Progenitor cell of endocrine pancreas (in vitro differentiated cells): ENCODE measurements at regions not wholly inside any gene's neighbourhood (a gene's known extent, or its start where the extent isn't known, plus 50 kb on each side); places are given as distances from the start of the nearest gene placed in this dataset.

Experiments used
- DNase-seq: peaks from one replicate; pipeline ENCODE4 v3.0.0; 2021; ENCODE audit warnings: low spot score; ENCODE audit not compliant: unreplicated experiment
- H3K27ac Mint-ChIP-seq: 2 replicates; pipeline ENCODE4 v1.8.0; 2021; ENCODE audit warnings: mild to moderate bottlenecking, moderate library complexity, mixed read lengths
- H3K27me3 Mint-ChIP-seq: 2 replicates; pipeline ENCODE4 v1.8.0; 2021; ENCODE audit warnings: mixed read lengths
- H3K36me3 Mint-ChIP-seq: 2 replicates; pipeline ENCODE4 v1.8.0; 2022; ENCODE audit warnings: mixed read lengths; ENCODE audit not compliant: insufficient read depth
- H3K4me1 Mint-ChIP-seq: 2 replicates; pipeline ENCODE4 v1.8.0; 2021; ENCODE audit warnings: low read depth, mixed read lengths
- H3K4me3 Mint-ChIP-seq: 2 replicates; pipeline ENCODE4 v1.8.0; 2021; ENCODE audit warnings: low read depth, mild to moderate bottlenecking, moderate library complexity, mixed read lengths
- H3K9me3 Mint-ChIP-seq: 2 replicates; pipeline ENCODE4 v1.8.0; 2021; ENCODE audit warnings: low read depth, mixed read lengths
- CTCF ChIP-seq: fragments of 200-600 bp; sonication (generic); IDR thresholded peaks from one replicate; pipeline ENCODE4 v1.5.0; 2021; ENCODE audit warnings: antibody characterized with exemption, mild to moderate bottlenecking; ENCODE audit not compliant: unreplicated experiment

- Mint-ChIP-seq H3K4me3 (no peak overlapping the region), H3K27me3 (no peaks in the 10 kb centered on the region), H3K9me3 (no peaks in the 10 kb centered on the region), H3K36me3 (no peaks in the 10 kb centered on the region), H3K4me1 (no peaks in the 10 kb centered on the region), H3K27ac (no peak overlapping the region)
- no peak for DNase-seq
- TF ChIP-seq CTCF = no peak
Measured at GRCh38 chr1:178625695-178626094, 99.3 kb upstream of the RALGPS2 start.

- Mint-ChIP-seq H3K4me3 (no peak overlapping the region), H3K4me1 (no peaks in the 10 kb centered on the region), H3K36me3 (no peaks in the 10 kb centered on the region), H3K27ac (no peak overlapping the region), H3K9me3 (no peaks in the 10 kb centered on the region), H3K27me3 (no peaks in the 10 kb centered on the region)
- no peak for TF ChIP-seq CTCF
- no peak for DNase-seq
Measured at GRCh38 chr1:178627037-178627436, 98.0 kb upstream of the RALGPS2 start.

- DNase-seq = no peak
- Mint-ChIP-seq H3K4me1 (no peaks in the 10 kb centered on the region), H3K36me3 (no peaks in the 10 kb centered on the region), H3K4me3 (no peak overlapping the region), H3K9me3 (no peaks in the 10 kb centered on the region), H3K27ac (no peak overlapping the region), H3K27me3 (no peaks in the 10 kb centered on the region)
- no peak for TF ChIP-seq CTCF
Measured at GRCh38 chr1:178628637-178629251, 96.3 kb upstream of the RALGPS2 start.

GRCh38 chr1:178629252-178630154, 95.5 kb upstream of the RALGPS2 start:
- Mint-ChIP-seq H3K4me1 (no peaks in the 10 kb centered on the region), H3K27ac (no peak overlapping the region), H3K36me3 (no peaks in the 10 kb centered on the region), H3K9me3 (no peaks in the 10 kb centered on the region), H3K4me3 (no peak overlapping the region), H3K27me3 (no peaks in the 10 kb centered on the region)
- TF ChIP-seq CTCF = no peak
- DNase-seq = no peak

GRCh38 chr1:178630417-178630816, 94.6 kb upstream of the RALGPS2 start:
- Mint-ChIP-seq H3K27ac (no peak overlapping the region), H3K4me1 (no peaks in the 10 kb centered on the region), H3K4me3 (no peak overlapping the region), H3K9me3 (no peaks in the 10 kb centered on the region), H3K36me3 (no peaks in the 10 kb centered on the region), H3K27me3 (no peaks in the 10 kb centered on the region)
- DNase-seq = no peak
- TF ChIP-seq CTCF = no peak
